IPS-20b (cell line): ENCODE measurements at regions not wholly inside any gene's neighbourhood (a gene's known extent, or its start where the extent isn't known, plus 50 kb on each side); places are given as distances from the start of the nearest gene placed in this dataset.

Experiments used
- H3K27ac ChIP-seq: one replicate; pipeline ENCODE4 v1.5.1; 2013; ENCODE audit warnings: low read length
- H3K27me3 ChIP-seq: 2 replicates; pipeline ENCODE4 v1.6.1; 2013; ENCODE audit warnings: mild to moderate bottlenecking, low read length, inconsistent platforms; ENCODE audit not compliant: insufficient read depth
- H3K36me3 ChIP-seq: 2 replicates; pipeline ENCODE4 v1.6.1; 2013; ENCODE audit warnings: low read depth, mild to moderate bottlenecking, inconsistent platforms, low read length, moderate library complexity; ENCODE audit not compliant: insufficient read depth
- H3K4me1 ChIP-seq: 2 replicates; pipeline ENCODE4 v1.6.1; 2013; ENCODE audit warnings: mild to moderate bottlenecking, control low read depth, inconsistent platforms, low read length, moderate library complexity; ENCODE audit not compliant: insufficient read depth
- H3K4me3 ChIP-seq: 2 replicates; pipeline ENCODE4 v1.5.1; 2013; ENCODE audit warnings: mild to moderate bottlenecking, low read length, inconsistent platforms
- H3K9ac ChIP-seq: 2 replicates; pipeline ENCODE4 v1.6.1; 2013; ENCODE audit warnings: low read depth, mild to moderate bottlenecking, inconsistent platforms, low read length, moderate library complexity
- H3K9me3 ChIP-seq: 2 replicates; pipeline ENCODE4 v1.6.1; 2013; ENCODE audit warnings: mild to moderate bottlenecking, low read depth, low read length, inconsistent platforms; ENCODE audit not compliant: insufficient read depth

DNA sequence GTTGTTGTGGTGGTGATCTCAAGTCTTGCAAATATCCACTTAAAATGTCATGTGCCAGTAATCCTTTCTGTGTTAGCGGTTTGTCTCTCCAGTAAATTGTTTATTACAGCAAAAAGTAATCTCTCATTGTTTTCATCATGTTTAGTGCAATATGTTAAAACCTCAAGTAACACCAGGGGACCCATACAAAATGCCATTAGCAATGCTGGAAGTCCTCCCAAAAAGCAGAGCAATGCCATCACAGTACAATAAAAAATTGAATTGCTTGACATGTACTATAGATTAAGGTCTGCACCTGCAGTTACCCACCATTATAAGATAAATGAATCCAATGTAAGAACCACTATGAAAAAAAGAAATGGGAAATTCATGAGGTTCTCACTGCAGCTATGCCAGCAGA is 1606.5 kb downstream of the BRINP3 start:
- no peaks in the 10 kb centered on the region for H3K4me1 ChIP-seq
- no peaks in the 10 kb centered on the region for H3K27me3 ChIP-seq
- H3K36me3 ChIP-seq: no peaks in the 10 kb centered on the region
- H3K27ac ChIP-seq: no peak overlapping the region
- no peak overlapping the region for H3K4me3 ChIP-seq
- no peaks in the 10 kb centered on the region for H3K9me3 ChIP-seq
- H3K9ac ChIP-seq: no peak overlapping the region

DNA sequence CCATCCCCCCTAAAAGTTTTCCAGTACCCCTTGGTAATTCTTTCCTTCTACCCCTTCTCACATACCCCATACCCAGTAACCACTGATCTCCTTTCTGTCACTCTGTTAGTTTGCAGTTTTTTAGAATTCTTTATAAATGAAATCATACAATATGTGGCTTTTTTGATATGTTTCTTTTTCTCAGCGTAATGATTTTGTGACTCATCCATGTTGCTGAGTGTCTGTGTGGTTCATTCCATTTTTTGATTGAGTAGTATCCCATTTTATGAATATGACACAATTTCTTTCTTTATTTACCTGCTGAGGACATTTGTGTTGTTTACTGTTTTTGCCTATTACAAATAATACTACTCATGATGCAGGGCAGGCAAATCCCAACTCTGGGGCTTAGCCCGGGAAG is 1605.3 kb downstream of the BRINP3 start:
- H3K9ac ChIP-seq: no peak overlapping the region
- no peaks in the 10 kb centered on the region for H3K9me3 ChIP-seq
- no peaks in the 10 kb centered on the region for H3K27me3 ChIP-seq
- H3K4me1 ChIP-seq: no peaks in the 10 kb centered on the region
- no peak overlapping the region for H3K4me3 ChIP-seq
- no peak overlapping the region for H3K27ac ChIP-seq
- no peaks in the 10 kb centered on the region for H3K36me3 ChIP-seq

DNA sequence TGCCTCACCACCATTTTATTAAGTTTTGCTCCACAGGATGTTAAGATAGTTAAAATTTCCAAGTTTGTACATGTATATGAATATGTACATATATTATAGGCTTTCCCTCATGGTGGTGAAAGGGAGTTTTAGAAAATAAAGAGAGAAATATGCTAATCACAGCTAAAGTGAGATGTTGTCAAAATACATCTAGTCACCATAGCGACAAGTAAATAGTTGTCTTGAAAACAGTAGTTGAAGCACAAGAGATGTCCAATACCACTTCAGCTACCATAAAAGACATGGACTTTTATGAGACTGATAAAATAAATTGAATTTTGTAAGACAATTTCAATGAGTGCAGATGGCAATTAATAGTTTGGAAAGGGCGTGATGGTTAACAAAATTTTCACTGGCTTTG is 1600.0 kb downstream of the BRINP3 start:
- Histone ChIP-seq H3K9ac (no peak overlapping the region), H3K36me3 (no peaks in the 10 kb centered on the region), H3K4me3 (no peak overlapping the region), H3K27me3 (no peaks in the 10 kb centered on the region), H3K4me1 (no peaks in the 10 kb centered on the region), H3K9me3 (no peaks in the 10 kb centered on the region), H3K27ac (no peak overlapping the region)

DNA sequence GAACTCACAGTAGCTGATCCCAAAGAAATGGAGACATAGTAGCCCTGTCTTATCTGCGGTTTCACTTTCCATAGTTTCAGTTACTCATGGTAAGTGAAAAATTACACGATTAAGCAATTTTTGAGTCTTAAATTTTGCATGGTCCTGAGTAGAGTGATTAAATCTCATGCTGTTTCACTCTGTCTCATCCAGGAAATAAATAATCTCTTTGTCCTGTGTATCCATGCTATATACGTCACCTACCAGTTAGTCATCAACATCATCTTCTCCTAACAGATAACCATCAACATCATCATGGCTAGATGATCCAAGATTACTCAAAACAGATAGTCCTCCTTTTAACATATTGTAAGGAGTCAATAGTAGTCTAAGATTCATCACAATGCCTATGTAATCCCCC is 1589.3 kb downstream of the BRINP3 start:
- H3K9ac ChIP-seq: no peak overlapping the region
- no peak overlapping the region for H3K27ac ChIP-seq
- H3K27me3 ChIP-seq: no peaks in the 10 kb centered on the region
- no peaks in the 10 kb centered on the region for H3K9me3 ChIP-seq
- H3K4me3 ChIP-seq: no peak overlapping the region
- H3K36me3 ChIP-seq: no peaks in the 10 kb centered on the region
- no peaks in the 10 kb centered on the region for H3K4me1 ChIP-seq

DNA sequence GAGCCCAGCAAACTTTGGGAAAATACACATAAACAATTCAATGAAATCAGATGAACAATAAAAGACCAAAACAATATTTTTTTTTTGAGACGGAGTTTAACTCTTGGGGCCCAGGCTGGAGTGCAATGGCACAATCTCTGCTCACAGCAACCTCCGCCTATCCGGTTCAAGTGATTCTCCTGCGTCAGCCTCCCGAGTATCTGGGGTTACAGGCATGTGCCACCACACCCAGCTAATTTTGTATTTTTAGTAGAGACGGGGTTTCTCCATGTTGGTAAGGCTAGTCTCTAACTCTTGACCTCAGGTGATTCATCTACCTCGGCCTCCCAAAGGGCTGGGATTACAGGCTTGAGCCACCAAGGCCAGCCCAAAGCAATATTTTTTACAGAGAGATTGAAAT is 1588.5 kb downstream of the BRINP3 start:
- Histone ChIP-seq H3K27me3 (no peaks in the 10 kb centered on the region), H3K9ac (no peak overlapping the region), H3K36me3 (no peaks in the 10 kb centered on the region), H3K4me3 (no peak overlapping the region), H3K9me3 (no peaks in the 10 kb centered on the region), H3K4me1 (no peaks in the 10 kb centered on the region), H3K27ac (no peak overlapping the region)

DNA sequence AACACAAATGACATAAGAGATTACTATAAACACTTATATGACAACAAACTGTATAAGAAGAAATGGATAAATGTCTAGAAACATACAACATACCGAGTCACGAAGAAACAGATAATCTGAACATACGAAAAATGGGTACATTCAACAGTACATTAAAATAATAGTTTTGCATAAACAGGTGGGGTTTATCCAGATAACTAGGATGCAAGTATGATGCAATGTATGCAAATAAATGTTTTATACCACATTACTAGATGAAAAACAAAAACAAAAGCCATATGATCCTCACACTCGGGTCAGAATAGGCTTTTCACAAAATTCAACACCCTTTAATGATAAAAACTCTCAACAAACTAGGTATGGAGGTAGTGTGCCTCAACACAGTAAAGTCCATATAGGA is 1585.7 kb downstream of the BRINP3 start:
- no peaks in the 10 kb centered on the region for H3K27me3 ChIP-seq
- no peak overlapping the region for H3K4me3 ChIP-seq
- no peaks in the 10 kb centered on the region for H3K9me3 ChIP-seq

DNA sequence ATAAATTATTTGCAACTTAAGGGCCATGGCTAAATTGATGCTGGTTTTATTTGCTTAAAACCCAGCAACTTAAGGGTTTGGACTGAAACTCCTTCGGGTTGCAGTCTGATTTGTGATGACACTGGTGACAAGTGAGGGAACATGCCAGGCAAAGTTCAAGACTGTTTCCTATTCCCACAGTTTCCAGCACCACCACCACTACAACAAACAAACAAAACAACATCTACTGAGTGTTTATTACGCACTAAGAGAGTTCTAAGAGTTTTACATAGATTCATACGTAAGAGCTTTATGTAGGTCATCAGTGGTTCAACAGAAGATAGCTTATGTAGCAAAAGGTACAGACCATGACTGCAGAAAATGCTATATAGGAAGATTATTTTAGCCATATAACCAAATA is 1582.1 kb downstream of the BRINP3 start:
- Histone ChIP-seq H3K27ac (no peak overlapping the region), H3K9me3 (no peaks in the 10 kb centered on the region), H3K4me3 (no peak overlapping the region), H3K27me3 (no peaks in the 10 kb centered on the region), H3K9ac (no peak overlapping the region), H3K36me3 (no peaks in the 10 kb centered on the region), H3K4me1 (no peaks in the 10 kb centered on the region)

More for the DNA sequence above, 1585.7 kb downstream of the BRINP3 start:
- Histone ChIP-seq H3K4me1 (no peaks in the 10 kb centered on the region), H3K9ac (no peak overlapping the region), H3K27ac (no peak overlapping the region), H3K36me3 (no peaks in the 10 kb centered on the region)

DNA sequence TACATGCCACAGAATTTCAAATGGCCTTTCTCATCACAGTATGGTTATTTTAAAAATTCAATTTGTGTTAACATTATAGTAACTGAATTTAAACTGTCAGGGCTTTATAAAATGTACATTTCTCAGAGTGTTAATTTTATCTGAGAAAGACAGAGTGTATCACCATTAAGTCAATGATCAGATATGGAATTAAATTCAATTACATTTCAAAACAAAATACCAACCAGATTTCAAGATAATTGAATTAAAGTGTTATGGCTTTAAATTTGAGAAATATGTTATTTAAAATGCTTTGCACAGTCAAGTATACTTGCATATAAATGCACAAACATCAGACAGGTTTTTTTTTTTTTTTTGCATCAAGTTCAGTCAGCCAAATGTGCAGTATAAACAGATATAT is 1574.4 kb downstream of the BRINP3 start:
- Histone ChIP-seq H3K9ac (no peak overlapping the region), H3K4me3 (no peak overlapping the region), H3K4me1 (no peaks in the 10 kb centered on the region; the same call in 1 of the 2 replicates), H3K36me3 (no peaks in the 10 kb centered on the region), H3K27ac (no peak overlapping the region), H3K9me3 (no peaks in the 10 kb centered on the region), H3K27me3 (no peaks in the 10 kb centered on the region)

DNA sequence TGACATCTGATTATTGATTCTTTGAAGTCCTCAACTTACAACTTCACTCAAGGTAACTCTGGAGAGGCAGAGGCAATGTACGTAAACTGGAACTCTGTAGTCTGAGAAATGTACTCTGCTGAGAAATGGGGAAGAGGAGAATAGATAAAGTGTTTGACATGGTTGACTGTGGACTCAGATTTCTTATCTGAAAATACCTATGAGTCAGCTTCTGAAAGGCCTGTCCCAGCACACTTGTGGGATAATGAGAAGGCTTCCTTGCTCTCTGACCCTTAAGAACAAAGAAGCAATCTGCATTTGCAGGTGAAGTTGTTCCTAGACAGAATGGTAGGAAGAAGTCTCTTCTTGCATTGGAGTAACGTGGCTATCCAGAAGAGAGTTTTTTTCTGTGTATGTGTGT is 1573.5 kb downstream of the BRINP3 start:
- H3K4me3 ChIP-seq: no peak overlapping the region
- H3K36me3 ChIP-seq: no peaks in the 10 kb centered on the region
- H3K4me1 ChIP-seq: no peaks in the 10 kb centered on the region; the same call in 1 of the 2 replicates
- no peaks in the 10 kb centered on the region for H3K9me3 ChIP-seq
- H3K27me3 ChIP-seq: no peaks in the 10 kb centered on the region
- H3K9ac ChIP-seq: no peak overlapping the region
- H3K27ac ChIP-seq: no peak overlapping the region

DNA sequence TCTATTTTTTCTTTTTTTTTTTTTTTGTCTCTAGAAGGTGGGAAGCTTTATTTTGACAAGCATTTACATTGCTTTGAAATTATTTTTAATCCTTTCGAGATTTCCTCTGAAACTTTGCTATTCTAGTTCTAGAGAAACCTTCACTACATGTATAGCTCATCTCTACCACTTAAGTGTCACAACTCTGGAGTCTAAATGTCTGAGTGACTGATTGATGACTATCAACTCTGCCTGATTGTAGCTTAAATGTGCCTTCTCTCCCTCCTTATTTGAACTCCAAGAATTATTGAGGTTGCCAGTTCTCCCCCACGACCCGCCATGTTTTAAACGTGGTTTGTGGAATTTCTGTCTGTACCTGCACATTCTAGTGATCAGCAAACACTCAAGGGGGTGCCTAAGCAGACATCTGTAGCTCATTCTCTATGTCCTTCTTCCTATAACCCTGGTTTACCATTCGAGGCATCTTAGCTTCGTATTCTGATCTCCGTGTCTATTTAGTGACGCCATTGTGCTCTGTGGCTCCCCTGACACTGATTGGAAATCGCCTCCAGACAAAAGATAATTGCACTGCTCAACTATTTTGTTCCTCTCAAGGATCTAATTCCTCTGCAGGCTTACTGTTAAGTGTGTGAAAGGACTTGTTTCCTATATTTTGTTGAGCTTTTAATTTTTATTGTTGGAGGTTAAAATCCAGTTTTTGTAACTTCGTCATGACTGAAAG is 1570.6 kb downstream of the BRINP3 start:
- Histone ChIP-seq H3K9ac (no peak overlapping the region), H3K4me3 (no peak overlapping the region), H3K4me1 (no peaks in the 10 kb centered on the region; the same call in 1 of the 2 replicates), H3K27me3 (no peaks in the 10 kb centered on the region), H3K27ac (no peak overlapping the region), H3K9me3 (0 out of 2 replicates have a peak, but pooled peaks cover under 1% of the 10 kb centered on the region), H3K36me3 (no peaks in the 10 kb centered on the region)

DNA sequence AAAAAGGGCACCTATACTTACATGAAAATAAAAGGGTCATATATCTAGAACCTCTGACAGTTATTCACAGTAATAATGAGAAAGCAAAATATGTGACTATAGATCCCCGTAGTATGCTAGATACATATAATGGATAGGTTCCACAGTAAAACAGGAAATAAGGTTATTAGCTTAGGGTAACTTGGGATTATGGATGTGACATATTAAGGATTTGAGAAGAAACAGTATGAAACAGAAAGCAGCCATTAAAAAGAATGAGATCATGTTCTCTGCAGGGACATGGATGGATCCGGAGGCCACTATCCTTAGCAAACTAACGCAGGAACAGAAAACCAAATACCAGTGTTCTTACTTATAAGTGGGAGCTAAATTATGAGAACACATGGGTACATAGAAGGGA is 1547.3 kb downstream of the BRINP3 start:
- H3K9ac ChIP-seq: no peak overlapping the region
- no peak overlapping the region for H3K27ac ChIP-seq
- no peak overlapping the region for H3K4me3 ChIP-seq
- H3K9me3 ChIP-seq: no peaks in the 10 kb centered on the region
- H3K4me1 ChIP-seq: peaks cover 4% of the 10 kb centered on the region; the same call in 1 of the 2 replicates
- no peaks in the 10 kb centered on the region for H3K36me3 ChIP-seq
- H3K27me3 ChIP-seq: no peaks in the 10 kb centered on the region

DNA sequence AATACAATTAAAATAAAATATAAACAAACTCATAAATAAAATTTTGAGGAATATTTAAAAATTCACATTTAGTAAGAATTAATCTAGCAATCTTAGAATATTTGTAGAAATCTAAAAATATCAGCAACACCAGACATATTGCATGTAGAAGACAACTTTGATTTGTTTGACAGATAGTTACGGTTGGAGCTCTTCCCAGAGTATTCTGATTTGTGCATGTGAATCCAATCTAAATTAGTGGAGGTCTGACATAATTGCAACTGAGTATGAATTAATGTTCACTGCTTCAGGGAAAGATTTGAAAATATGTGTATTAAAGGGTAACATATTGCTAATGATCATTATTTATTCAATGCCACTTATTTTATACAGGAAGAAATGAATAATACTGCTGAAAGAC is 1546.2 kb downstream of the BRINP3 start:
- no peaks in the 10 kb centered on the region for H3K36me3 ChIP-seq
- no peak overlapping the region for H3K27ac ChIP-seq
- no peaks in the 10 kb centered on the region for H3K27me3 ChIP-seq
- peaks cover 4% of the 10 kb centered on the region; the same call in 1 of the 2 replicates for H3K4me1 ChIP-seq
- H3K4me3 ChIP-seq: no peak overlapping the region
- no peaks in the 10 kb centered on the region for H3K9me3 ChIP-seq
- no peak overlapping the region for H3K9ac ChIP-seq
